Body of pancreas (tissue), 4 donors: ENCODE measurements at regions not wholly inside any gene's neighbourhood (a gene's known extent, or its start where the extent isn't known, plus 50 kb on each side); places are given as distances from the start of the nearest gene placed in this dataset.

Experiments
- ATAC-seq: fragments of 150-250 bp; one replicate; pipeline ENCODE4 v1.9.1; 2016
- DNase-seq, 4 donors: peaks; one replicate each; pipeline ENCODE4 v3.0.0-alpha.2; 2019
- H3K27ac ChIP-seq, 4 donors: fragments of 200-600 bp; sonication (generic); 1 replicate in 3 of 4; 2 replicates in 1 of 4; pipeline versions ENCODE4 v1.5.1 to v1.6.1; 2016 to 2019; ENCODE audit warnings: mild to moderate bottlenecking in 1 of 4, mixed read lengths in 1 of 4, moderate library complexity in 1 of 4
- H3K27me3 ChIP-seq, 2 donors: fragments of 200-600 bp; sonication (generic); one replicate each; pipeline ENCODE4 v1.6.0; 2016; ENCODE audit warnings: mild to moderate bottlenecking in 1 of 2
- H3K36me3 ChIP-seq, 2 donors: fragments of 200-600 bp; sonication (generic); replicated peaks in 1 of 2; 2 replicates each; pipeline ENCODE4 v1.5.1; 2016; ENCODE audit warnings: low read depth in 2 of 2; ENCODE audit not compliant: insufficient read depth in 1 of 2
- H3K4me1 ChIP-seq: fragments of 200-600 bp; sonication (generic); one replicate; pipeline ENCODE4 v1.6.0; 2016
- H3K4me3 ChIP-seq, 2 donors: fragments of 200-600 bp; sonication (generic); 1 replicate in 1 of 2; 2 replicates in 1 of 2; pipeline ENCODE4 v1.5.1; 2016 to 2019
- H3K9me3 ChIP-seq, 3 donors: fragments of 200-600 bp; sonication (generic); 1 replicate in 2 of 3; 2 replicates in 1 of 3; pipeline ENCODE4 v1.5.1; 2016
- POLR2A ChIP-seq, 3 donors: fragments of 450-650 bp; IDR thresholded peaks; one replicate each; pipeline ENCODE4 v1.6.1; 2016; ENCODE audit warnings: antibody characterized with exemption in 3 of 3, mild to moderate bottlenecking in 2 of 3
- WGBS, 2 donors: methylation state at CpG; one replicate each; pipeline ENCODE4 v1.1.5; 2017; 5-methylcytosine and 5-hydroxymethylcytosine counted together
- intact Hi-C: fragments of 100-400 bp; cut with DNase I; formaldehyde crosslinking; loops from one replicate; pipeline ENCODE4 v1.15.1; 2023
- TF ChIP-seq, protein P1 (sequence below), 7 experiments: fragments of 450-650 bp in 4 of 7; fragments of 200-600 bp in 3 of 7; sonication (generic) in 3 of 7; IDR thresholded peaks; one replicate each; pipeline ENCODE4 v1.5.1; 2016 to 2019; ENCODE audit warnings: antibody characterized with exemption in 7 of 7

- no peak for DNase-seq
- no peak overlapping the region for H3K4me3 ChIP-seq
- no peak for ATAC-seq
- TF ChIP-seq, protein P1, sequence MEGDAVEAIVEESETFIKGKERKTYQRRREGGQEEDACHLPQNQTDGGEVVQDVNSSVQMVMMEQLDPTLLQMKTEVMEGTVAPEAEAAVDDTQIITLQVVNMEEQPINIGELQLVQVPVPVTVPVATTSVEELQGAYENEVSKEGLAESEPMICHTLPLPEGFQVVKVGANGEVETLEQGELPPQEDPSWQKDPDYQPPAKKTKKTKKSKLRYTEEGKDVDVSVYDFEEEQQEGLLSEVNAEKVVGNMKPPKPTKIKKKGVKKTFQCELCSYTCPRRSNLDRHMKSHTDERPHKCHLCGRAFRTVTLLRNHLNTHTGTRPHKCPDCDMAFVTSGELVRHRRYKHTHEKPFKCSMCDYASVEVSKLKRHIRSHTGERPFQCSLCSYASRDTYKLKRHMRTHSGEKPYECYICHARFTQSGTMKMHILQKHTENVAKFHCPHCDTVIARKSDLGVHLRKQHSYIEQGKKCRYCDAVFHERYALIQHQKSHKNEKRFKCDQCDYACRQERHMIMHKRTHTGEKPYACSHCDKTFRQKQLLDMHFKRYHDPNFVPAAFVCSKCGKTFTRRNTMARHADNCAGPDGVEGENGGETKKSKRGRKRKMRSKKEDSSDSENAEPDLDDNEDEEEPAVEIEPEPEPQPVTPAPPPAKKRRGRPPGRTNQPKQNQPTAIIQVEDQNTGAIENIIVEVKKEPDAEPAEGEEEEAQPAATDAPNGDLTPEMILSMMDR (IDR thresholded peaks at IDR 0.05), result no peak
- no peak for TF ChIP-seq POLR2A (IDR thresholded peaks at IDR 0.05)
- intact Hi-C loops, result no loop called here
- no peaks in the 10 kb centered on the region for H3K9me3 ChIP-seq
- no peaks in the 10 kb centered on the region for H3K36me3 ChIP-seq
- 72 to 79% methylated on average over 6 of the region's 6 CpGs for WGBS, 2 donors
- no peaks in the 10 kb centered on the region for H3K27me3 ChIP-seq
- H3K27ac ChIP-seq, result no peak overlapping the region
- H3K4me1 ChIP-seq, result no peaks in the 10 kb centered on the region
Measured at GRCh38 chr18:55918444-55918843, 330.5 kb upstream of the TCF4 start.

- TF ChIP-seq, protein P1 (IDR thresholded peaks at IDR 0.05), result no peak
- no peak for TF ChIP-seq POLR2A (IDR thresholded peaks at IDR 0.05)
- ATAC-seq, result no peak
- no peak overlapping the region for H3K4me3 ChIP-seq
- H3K9me3 ChIP-seq, result no peaks in the 10 kb centered on the region
- WGBS, 2 donors, result 92% methylated on average over 5 of the region's 5 CpGs
- intact Hi-C loops, result no loop called here
- no peak overlapping the region for H3K27ac ChIP-seq
- H3K4me1 ChIP-seq, result no peaks in the 10 kb centered on the region
- no peaks in the 10 kb centered on the region for H3K27me3 ChIP-seq
- H3K36me3 ChIP-seq, result no peaks in the 10 kb centered on the region
- DNase-seq, result no peak
Measured at GRCh38 chr18:55912919-55913318, 324.9 kb upstream of the TCF4 start.

DNA sequence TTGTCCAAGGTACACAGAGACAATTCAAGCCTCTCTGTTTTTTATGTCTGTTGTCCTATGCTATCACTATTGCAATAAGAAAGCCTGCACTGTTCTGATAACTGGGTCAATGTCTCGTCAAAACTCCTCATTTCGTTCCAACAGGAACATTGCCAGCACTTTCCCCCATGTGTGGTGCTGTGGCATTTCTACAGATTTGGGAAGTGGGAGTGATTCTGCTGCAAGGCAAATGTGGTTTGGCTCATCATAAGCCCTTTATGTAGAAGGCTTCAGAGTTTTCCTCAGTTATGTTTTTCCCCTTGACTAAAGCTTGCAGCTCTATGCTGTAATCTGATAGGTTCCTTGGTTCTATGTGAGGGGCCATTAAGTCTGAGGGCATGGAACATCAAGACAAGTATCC is 324.1 kb upstream of the TCF4 start:
- Histone ChIP-seq H3K27ac (no peak overlapping the region), H3K9me3 (no peaks in the 10 kb centered on the region), H3K36me3 (no peaks in the 10 kb centered on the region), H3K4me3 (no peak overlapping the region), H3K27me3 (no peaks in the 10 kb centered on the region), H3K4me1 (no peaks in the 10 kb centered on the region)
- ATAC-seq (no peak), DNase-seq (no peak)
- TF ChIP-seq POLR2A (IDR thresholded peaks at IDR 0.05), result no peak
- TF ChIP-seq, protein P1 (IDR thresholded peaks at IDR 0.05), result no peak
- intact Hi-C loops, result no loop called here
- whole genome bisulfite sequencing, 2 donors, result 33 to 44% methylated on average over 2 of the region's 2 CpGs

- intact Hi-C loops, result no loop called here
- DNase-seq, result no peak
- TF ChIP-seq POLR2A (IDR thresholded peaks at IDR 0.05), result no peak
- TF ChIP-seq, protein P1 (IDR thresholded peaks at IDR 0.05), result no peak
Measured at GRCh38 chr18:55910296-55910695, 322.3 kb upstream of the TCF4 start.

GRCh38 chr18:55908901-55909366 is 320.9 kb upstream of the TCF4 start:
- ATAC-seq (no peak), DNase-seq (no peak)
- no peaks in the 10 kb centered on the region for H3K27me3 ChIP-seq
- no peaks in the 10 kb centered on the region for H3K4me1 ChIP-seq
- 70 to 75% methylated on average over 4 of the region's 4 CpGs for WGBS, 2 donors
- H3K36me3 ChIP-seq, result no peaks in the 10 kb centered on the region
- no peak overlapping the region for H3K27ac ChIP-seq
- H3K9me3 ChIP-seq, result no peaks in the 10 kb centered on the region
- H3K4me3 ChIP-seq, result no peak overlapping the region
- TF ChIP-seq, protein P1 (IDR thresholded peaks at IDR 0.05), result no peak
- intact Hi-C loops, result no loop called here

More at GRCh38 chr18:55910296-55910695, 322.3 kb upstream of the TCF4 start:
- 62 to 76% methylated on average over 2 of the region's 2 CpGs for WGBS, 2 donors
- Histone ChIP-seq H3K4me3 (no peak overlapping the region), H3K27ac (no peak overlapping the region), H3K9me3 (no peaks in the 10 kb centered on the region), H3K36me3 (no peaks in the 10 kb centered on the region), H3K27me3 (no peaks in the 10 kb centered on the region), H3K4me1 (no peaks in the 10 kb centered on the region)
- no peak for ATAC-seq
